Small intestine (tissue), 7 donors: ENCODE measurements at regions not wholly inside any gene's neighbourhood (a gene's known extent, or its start where the extent isn't known, plus 50 kb on each side); places are given as distances from the start of the nearest gene placed in this dataset.

Experiments
- DNase-seq, 2 donors: peaks; one replicate each; pipeline versions ENCODE4 v3.0.0 to v3.0.0-alpha.2; 2013
- FAIRE-seq: peaks from 2 replicates; lab custom pipeline; 2012; peaks lifted over from hg19 to GRCh38; lab: Jason Lieb, UNC
- H3K27ac ChIP-seq, 3 donors: one replicate each; pipeline ENCODE4 v1.5.1; 2013; ENCODE audit warnings: low read length in 2 of 3, mild to moderate bottlenecking in 2 of 3, control low read depth in 1 of 3, inconsistent platforms in 1 of 3, low read depth in 1 of 3, moderate library complexity in 1 of 3
- H3K27me3 ChIP-seq, 3 donors: one replicate each; pipeline ENCODE4 v1.6.1; 2013; ENCODE audit warnings: low read length in 3 of 3, inconsistent platforms in 1 of 3; ENCODE audit not compliant: control insufficient read depth in 3 of 3, insufficient read depth in 3 of 3
- H3K36me3 ChIP-seq, 3 donors: one replicate each; pipeline ENCODE4 v1.6.1; 2013; ENCODE audit warnings: low read length in 3 of 3, inconsistent platforms in 1 of 3, low read depth in 1 of 3, mild to moderate bottlenecking in 1 of 3, moderate library complexity in 1 of 3; ENCODE audit not compliant: control insufficient read depth in 3 of 3, insufficient read depth in 2 of 3
- H3K4me1 ChIP-seq, 3 donors: one replicate each; pipeline ENCODE4 v1.6.1; 2013; ENCODE audit warnings: low read length in 2 of 3, inconsistent platforms in 1 of 3, low read depth in 1 of 3, mild to moderate bottlenecking in 1 of 3, moderate library complexity in 1 of 3; ENCODE audit not compliant: control insufficient read depth in 3 of 3, insufficient read depth in 2 of 3
- H3K4me3 ChIP-seq, 3 donors: one replicate each; pipeline ENCODE4 v1.5.1; 2013; ENCODE audit warnings: low read length in 3 of 3, control low read depth in 1 of 3, inconsistent platforms in 1 of 3, low read depth in 1 of 3, mild to moderate bottlenecking in 1 of 3, moderate library complexity in 1 of 3
- H3K9me3 ChIP-seq, 2 donors: one replicate each; pipeline ENCODE4 v1.6.1; 2013; ENCODE audit warnings: low read depth in 1 of 2, low read length in 1 of 2; ENCODE audit not compliant: control insufficient read depth in 2 of 2, insufficient read depth in 1 of 2
- WGBS, 3 donors: extraction: QIAGEN DNeasy Blood & Tissue Kit; methylation state at CpG; one replicate each; pipeline ENCODE4 v1.1.7; 2013; 5-methylcytosine and 5-hydroxymethylcytosine counted together
- donor health status: healthy with polysubstance abuse.
- donor health status: control.
- donor health status: control.
- donor health status: Bipolar disorder and iron deficiency.
- donor health status: healthy.

- no peak overlapping the region for H3K27ac ChIP-seq
- peak; percentile 39 to 44 for DNase-seq
- no peaks in the 10 kb centered on the region for H3K27me3 ChIP-seq
- no peaks in the 10 kb centered on the region for H3K9me3 ChIP-seq
- FAIRE-seq: no peak
- H3K36me3 ChIP-seq: no peaks in the 10 kb centered on the region
- no peaks in the 10 kb centered on the region for H3K4me1 ChIP-seq
- 24 to 59% (median 38%) methylated on average over 4 of the region's 4 CpGs for WGBS, 3 donors
- H3K4me3 ChIP-seq: no peak overlapping the region
Measured at GRCh38 chr2:16553226-16553625, 112.4 kb downstream of the CYRIA start.

GRCh38 chr2:16552202-16552601 lies 113.4 kb downstream of the CYRIA start:
- Histone ChIP-seq H3K4me1 (no peaks in the 10 kb centered on the region), H3K4me3 (no peak overlapping the region), H3K27me3 (no peaks in the 10 kb centered on the region), H3K9me3 (no peaks in the 10 kb centered on the region), H3K36me3 (no peaks in the 10 kb centered on the region), H3K27ac (no peak overlapping the region)
- WGBS, 3 donors: 52 to 73% (median 62%) methylated on average over 4 of the region's 4 CpGs
- no peak for FAIRE-seq
- no peak for DNase-seq

GRCh38 chr2:16548036-16548435 lies 117.6 kb downstream of the CYRIA start:
- Histone ChIP-seq H3K36me3 (no peaks in the 10 kb centered on the region), H3K27me3 (no peaks in the 10 kb centered on the region), H3K27ac (no peak overlapping the region), H3K4me1 (no peaks in the 10 kb centered on the region), H3K4me3 (no peak overlapping the region), H3K9me3 (no peaks in the 10 kb centered on the region)
- FAIRE-seq: no peak
- 49 to 73% (median 65%) methylated on average over 2 of the region's 2 CpGs for WGBS, 3 donors
- DNase-seq: no peak

- no peak for FAIRE-seq
- 43 to 61% (median 44%) methylated on average over 2 of the region's 2 CpGs for WGBS, 3 donors
Measured at GRCh38 chr2:16546128-16546754, 119.4 kb downstream of the CYRIA start.

GRCh38 chr2:16538707-16539106 lies 126.9 kb downstream of the CYRIA start:
- H3K9me3 ChIP-seq: no peaks in the 10 kb centered on the region
- H3K4me1 ChIP-seq: no peaks in the 10 kb centered on the region
- no peak for DNase-seq
- H3K36me3 ChIP-seq: no peaks in the 10 kb centered on the region
- 58 to 72% (median 61%) methylated on average over 3 of the region's 3 CpGs for WGBS, 3 donors
- no peak for FAIRE-seq
- peaks cover 0 to 3% (median 0%) of the 10 kb centered on the region in 3 donors for H3K27me3 ChIP-seq
- H3K4me3 ChIP-seq: no peak overlapping the region
- no peak overlapping the region for H3K27ac ChIP-seq

More at GRCh38 chr2:16546128-16546754, 119.4 kb downstream of the CYRIA start:
- Histone ChIP-seq H3K27ac (no peak overlapping the region), H3K36me3 (no peaks in the 10 kb centered on the region), H3K4me3 (no peak overlapping the region), H3K9me3 (no peaks in the 10 kb centered on the region), H3K27me3 (no peaks in the 10 kb centered on the region), H3K4me1 (no peaks in the 10 kb centered on the region)
- peak; percentile 35 to 77 for DNase-seq

DNA sequence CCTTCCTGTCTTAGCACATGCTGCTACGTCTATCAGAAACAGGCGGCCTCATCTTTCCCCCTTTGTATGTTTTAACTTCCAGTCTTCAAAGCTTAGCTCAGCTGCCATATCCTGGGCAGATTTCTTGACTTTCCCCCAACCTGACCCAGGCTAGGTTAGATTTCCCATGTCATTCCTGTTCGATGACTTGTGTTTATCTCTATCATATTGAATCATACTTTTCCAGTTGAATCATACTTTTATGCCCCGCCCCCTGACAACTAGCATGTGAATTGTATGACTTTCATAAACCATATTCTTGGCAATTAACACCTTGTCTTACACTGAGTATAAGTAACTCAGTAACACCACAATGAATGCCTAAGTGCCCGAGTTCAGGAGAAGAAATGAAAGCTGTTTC lies 128.3 kb downstream of the CYRIA start:
- WGBS, 3 donors: 68 to 79% (median 69%) methylated on average over 5 of the region's 5 CpGs
- Histone ChIP-seq H3K9me3 (no peaks in the 10 kb centered on the region), H3K4me1 (no peaks in the 10 kb centered on the region), H3K4me3 (no peak overlapping the region), H3K36me3 (no peaks in the 10 kb centered on the region), H3K27me3 (peaks cover 0 to 3% (median 0%) of the 10 kb centered on the region in 3 donors), H3K27ac (no peak overlapping the region)
- DNase-seq (no peak), FAIRE-seq (no peak)

DNA sequence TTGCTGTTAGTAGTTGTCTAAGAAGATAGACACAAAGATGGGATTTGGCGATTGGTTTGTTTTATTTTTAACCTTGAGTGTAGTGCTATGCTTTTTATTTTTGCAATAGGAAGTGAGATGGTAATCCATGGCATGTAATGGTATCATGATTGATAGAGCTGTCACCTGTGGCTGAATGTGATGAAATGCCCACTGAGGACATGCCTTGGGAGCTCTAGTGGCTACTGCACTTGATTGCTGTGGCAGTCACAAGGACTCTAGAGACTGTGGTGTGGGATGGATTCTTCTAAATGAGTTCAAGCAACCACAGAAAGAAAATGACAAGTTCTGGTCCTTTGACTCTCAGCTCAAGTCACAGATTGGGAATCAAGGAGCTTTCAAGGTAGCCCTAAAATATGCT lies 139.4 kb downstream of the CYRIA start:
- Histone ChIP-seq H3K27ac (no peak overlapping the region), H3K27me3 (peaks cover 0 to 4% (median 2%) of the 10 kb centered on the region in 3 donors), H3K9me3 (no peaks in the 10 kb centered on the region), H3K4me3 (no peak overlapping the region), H3K4me1 (no peaks in the 10 kb centered on the region), H3K36me3 (no peaks in the 10 kb centered on the region)
- no peak for DNase-seq
- WGBS, 3 donors: 77 to 83% (median 80%) methylated on average over 1 of the region's 1 CpG
- FAIRE-seq: no peak

DNA sequence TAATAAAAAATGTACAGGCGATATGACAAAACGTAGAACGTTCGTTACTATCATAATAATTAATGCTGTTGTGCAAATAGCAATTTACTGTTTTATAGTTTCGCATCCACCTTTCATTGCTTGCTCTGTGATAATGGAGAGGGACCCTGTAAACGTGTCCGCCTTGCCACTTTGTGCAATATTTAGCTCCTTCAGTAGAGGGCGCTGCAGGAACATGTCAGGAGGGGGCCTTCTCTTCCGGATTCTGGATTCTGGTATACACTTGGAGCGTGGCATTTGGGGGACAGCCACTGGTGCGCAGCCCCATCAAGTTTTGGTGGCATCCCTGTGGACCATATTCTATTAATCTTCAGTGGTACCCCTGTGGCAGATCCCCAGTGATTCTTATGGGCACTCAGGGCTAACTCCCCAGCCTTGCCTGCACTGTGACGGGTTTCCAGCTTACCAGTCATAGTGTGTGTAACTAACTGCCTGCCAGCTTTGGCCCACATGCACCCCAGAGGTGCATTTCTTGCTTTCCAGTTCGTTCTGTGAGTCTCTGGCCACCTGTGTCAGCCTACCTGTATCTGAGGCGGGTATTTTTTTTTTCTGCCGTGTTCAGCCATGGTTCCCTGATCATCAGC lies 140.3 kb downstream of the CYRIA start:
- H3K4me1 ChIP-seq: no peaks in the 10 kb centered on the region
- no peak overlapping the region for H3K4me3 ChIP-seq
- no peaks in the 10 kb centered on the region for H3K27me3 ChIP-seq
- H3K36me3 ChIP-seq: no peaks in the 10 kb centered on the region
- 52 to 74% (median 65%) methylated on average over 15 of the region's 15 CpGs for WGBS, 3 donors
- H3K9me3 ChIP-seq: no peaks in the 10 kb centered on the region
- no peak for FAIRE-seq
- peak in 1 of 2 donors; percentile 16 for DNase-seq
- no peak overlapping the region for H3K27ac ChIP-seq
